ENCODE measurements at regions not wholly inside any gene's neighbourhood (a gene's known extent, or its start where the extent isn't known, plus 50 kb on each side); places are given as distances from the start of the nearest gene placed in this dataset.

DNA sequence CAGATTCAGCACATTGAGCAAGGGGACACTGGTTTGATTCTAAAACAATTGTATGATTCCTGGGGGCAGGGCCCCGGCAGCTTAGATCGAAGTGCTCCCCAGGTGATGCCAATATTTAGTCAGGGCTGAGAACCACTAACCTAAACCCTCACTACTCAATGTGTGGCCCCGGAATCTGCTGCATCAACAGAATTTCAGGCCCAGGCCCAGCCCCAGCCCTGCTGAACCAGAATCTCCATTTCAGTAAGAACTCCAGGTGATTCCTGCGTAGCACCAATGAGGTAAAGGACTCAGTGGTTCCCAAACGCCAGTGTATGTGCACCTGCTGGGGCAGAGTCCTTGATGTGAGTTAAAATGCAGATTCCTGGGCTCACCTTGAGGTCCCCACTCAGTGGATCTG is 152.8 kb upstream of the KCNG1 start:
- TF ChIP-seq RAD21 (IDR thresholded peaks at IDR 0.05; ENCODE audit: low read length) (no peak), GABPA (IDR thresholded peaks at IDR 0.05; ENCODE audit: low read depth) (no peak), YY1 (IDR thresholded peaks at IDR 0.05; ENCODE audit: low read depth) (no peak), TAF1 (IDR thresholded peaks at IDR 0.05; ENCODE audit: borderline replicate concordance, low read depth, low read length) (no peak), POLR2AphosphoS5 (IDR thresholded peaks at IDR 0.05; ENCODE audit: low read depth, low read length) (no peak)
- TF ChIP-seq, protein P1, sequence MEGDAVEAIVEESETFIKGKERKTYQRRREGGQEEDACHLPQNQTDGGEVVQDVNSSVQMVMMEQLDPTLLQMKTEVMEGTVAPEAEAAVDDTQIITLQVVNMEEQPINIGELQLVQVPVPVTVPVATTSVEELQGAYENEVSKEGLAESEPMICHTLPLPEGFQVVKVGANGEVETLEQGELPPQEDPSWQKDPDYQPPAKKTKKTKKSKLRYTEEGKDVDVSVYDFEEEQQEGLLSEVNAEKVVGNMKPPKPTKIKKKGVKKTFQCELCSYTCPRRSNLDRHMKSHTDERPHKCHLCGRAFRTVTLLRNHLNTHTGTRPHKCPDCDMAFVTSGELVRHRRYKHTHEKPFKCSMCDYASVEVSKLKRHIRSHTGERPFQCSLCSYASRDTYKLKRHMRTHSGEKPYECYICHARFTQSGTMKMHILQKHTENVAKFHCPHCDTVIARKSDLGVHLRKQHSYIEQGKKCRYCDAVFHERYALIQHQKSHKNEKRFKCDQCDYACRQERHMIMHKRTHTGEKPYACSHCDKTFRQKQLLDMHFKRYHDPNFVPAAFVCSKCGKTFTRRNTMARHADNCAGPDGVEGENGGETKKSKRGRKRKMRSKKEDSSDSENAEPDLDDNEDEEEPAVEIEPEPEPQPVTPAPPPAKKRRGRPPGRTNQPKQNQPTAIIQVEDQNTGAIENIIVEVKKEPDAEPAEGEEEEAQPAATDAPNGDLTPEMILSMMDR (IDR thresholded peaks at IDR 0.05): no peak
- TF ChIP-seq, protein P2, sequence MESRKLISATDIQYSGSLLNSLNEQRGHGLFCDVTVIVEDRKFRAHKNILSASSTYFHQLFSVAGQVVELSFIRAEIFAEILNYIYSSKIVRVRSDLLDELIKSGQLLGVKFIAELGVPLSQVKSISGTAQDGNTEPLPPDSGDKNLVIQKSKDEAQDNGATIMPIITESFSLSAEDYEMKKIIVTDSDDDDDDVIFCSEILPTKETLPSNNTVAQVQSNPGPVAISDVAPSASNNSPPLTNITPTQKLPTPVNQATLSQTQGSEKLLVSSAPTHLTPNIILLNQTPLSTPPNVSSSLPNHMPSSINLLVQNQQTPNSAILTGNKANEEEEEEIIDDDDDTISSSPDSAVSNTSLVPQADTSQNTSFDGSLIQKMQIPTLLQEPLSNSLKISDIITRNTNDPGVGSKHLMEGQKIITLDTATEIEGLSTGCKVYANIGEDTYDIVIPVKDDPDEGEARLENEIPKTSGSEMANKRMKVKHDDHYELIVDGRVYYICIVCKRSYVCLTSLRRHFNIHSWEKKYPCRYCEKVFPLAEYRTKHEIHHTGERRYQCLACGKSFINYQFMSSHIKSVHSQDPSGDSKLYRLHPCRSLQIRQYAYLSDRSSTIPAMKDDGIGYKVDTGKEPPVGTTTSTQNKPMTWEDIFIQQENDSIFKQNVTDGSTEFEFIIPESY (IDR thresholded peaks at IDR 0.05; ENCODE audit: borderline replicate concordance, low read depth): no peak

All from SK-N-SH (cell line).